ENCODE measurements at regions not wholly inside any gene's neighbourhood (a gene's known extent, or its start where the extent isn't known, plus 50 kb on each side); places are given as distances from the start of the nearest gene placed in this dataset.

- peaks cover 3% of the 10 kb centered on the region for H3K4me1 Mint-ChIP-seq (ENCODE audit: low read depth, unreplicated experiment)
- DNase-seq (ENCODE audit: low read depth) (no peak), FAIRE-seq (no peak)
- Histone ChIP-seq H3K4me1 (ENCODE audit: insufficient read depth, low read length) (no peaks in the 10 kb centered on the region), H3K4me3 (ENCODE audit: insufficient read depth, low read depth, low read length) (no peak overlapping the region), H4K20me1 (ENCODE audit: insufficient read depth, low read length) (no peaks in the 10 kb centered on the region), H3K4me2 (ENCODE audit: low read length) (no peak overlapping the region), H3K79me2 (ENCODE audit: insufficient read depth, low read length) (no peaks in the 10 kb centered on the region), H3K27me3 (ENCODE audit: insufficient read depth, low read length) (no peaks in the 10 kb centered on the region), H3K27ac (ENCODE audit: low read depth, low read length) (no peak overlapping the region), H2AFZ (ENCODE audit: low read depth, low read length) (no peak overlapping the region), H3K9ac (ENCODE audit: low read length) (no peak overlapping the region), H3K9me3 (ENCODE audit: insufficient read depth, low read depth, low read length) (no peaks in the 10 kb centered on the region), H3K36me3 (ENCODE audit: insufficient read depth, low read length) (no peaks in the 10 kb centered on the region)
- H3K36me3 Mint-ChIP-seq (ENCODE audit: low read depth, unreplicated experiment) = no peaks in the 10 kb centered on the region
- TF ChIP-seq EZH2 (IDR thresholded peaks at IDR 0.05; ENCODE audit: insufficient read depth, low read length) (no peak), CTCF (IDR thresholded peaks at IDR 0.05; ENCODE audit: insufficient read depth, low read depth, low read length) (no peak)
- H3K9me3 Mint-ChIP-seq (ENCODE audit: unreplicated experiment) = peaks cover 3% of the 10 kb centered on the region
- no peak overlapping the region for H3K4me3 Mint-ChIP-seq (ENCODE audit: unreplicated experiment)
- no peak overlapping the region for H3K27ac Mint-ChIP-seq (ENCODE audit: unreplicated experiment)
- no peaks in the 10 kb centered on the region for H3K27me3 Mint-ChIP-seq (ENCODE audit: low read depth, unreplicated experiment)
Observed at GRCh38 chr4:165709973-165710526, 163.0 kb upstream of the TLL1 start.

- H3K27me3 ChIP-seq (ENCODE audit: insufficient read depth, low read length) = no peaks in the 10 kb centered on the region
- H3K36me3 Mint-ChIP-seq (ENCODE audit: low read depth, unreplicated experiment) = no peaks in the 10 kb centered on the region
- no peaks in the 10 kb centered on the region for H4K20me1 ChIP-seq (ENCODE audit: insufficient read depth, low read length)
- no peaks in the 10 kb centered on the region for H3K36me3 ChIP-seq (ENCODE audit: insufficient read depth, low read length)
- H2AFZ ChIP-seq (ENCODE audit: low read depth, low read length) = no peak overlapping the region
- H3K79me2 ChIP-seq (ENCODE audit: insufficient read depth, low read length) = no peaks in the 10 kb centered on the region
- H3K4me2 ChIP-seq (ENCODE audit: low read length) = no peak overlapping the region
- no peak overlapping the region for H3K4me3 Mint-ChIP-seq (ENCODE audit: unreplicated experiment)
- no peaks in the 10 kb centered on the region for H3K27me3 Mint-ChIP-seq (ENCODE audit: low read depth, unreplicated experiment)
- H3K9me3 Mint-ChIP-seq (ENCODE audit: unreplicated experiment) = no peaks in the 10 kb centered on the region
- H3K9me3 ChIP-seq (ENCODE audit: insufficient read depth, low read depth, low read length) = no peaks in the 10 kb centered on the region
- DNase-seq (ENCODE audit: low read depth) (no peak), FAIRE-seq (no peak)
- TF ChIP-seq CTCF (IDR thresholded peaks at IDR 0.05; ENCODE audit: insufficient read depth, low read depth, low read length) (no peak), EZH2 (IDR thresholded peaks at IDR 0.05; ENCODE audit: insufficient read depth, low read length) (no peak)
- peaks cover 3% of the 10 kb centered on the region for H3K4me1 Mint-ChIP-seq (ENCODE audit: low read depth, unreplicated experiment)
- no peak overlapping the region for H3K4me3 ChIP-seq (ENCODE audit: insufficient read depth, low read depth, low read length)
- no peak overlapping the region for H3K27ac Mint-ChIP-seq (ENCODE audit: unreplicated experiment)
- no peaks in the 10 kb centered on the region for H3K4me1 ChIP-seq (ENCODE audit: insufficient read depth, low read length)
- no peak overlapping the region for H3K27ac ChIP-seq (ENCODE audit: low read depth, low read length)
- H3K9ac ChIP-seq (ENCODE audit: low read length) = no peak overlapping the region
Observed at GRCh38 chr4:165711436-165711835, 161.6 kb upstream of the TLL1 start.

GRCh38 chr4:165711912-165712311 is 161.1 kb upstream of the TLL1 start:
- Histone ChIP-seq H3K4me1 (ENCODE audit: insufficient read depth, low read length) (no peaks in the 10 kb centered on the region), H2AFZ (ENCODE audit: low read depth, low read length) (no peak overlapping the region), H3K79me2 (ENCODE audit: insufficient read depth, low read length) (no peaks in the 10 kb centered on the region), H3K36me3 (ENCODE audit: insufficient read depth, low read length) (no peaks in the 10 kb centered on the region), H3K9ac (ENCODE audit: low read length) (no peak overlapping the region), H3K4me2 (ENCODE audit: low read length) (no peak overlapping the region), H3K27ac (ENCODE audit: low read depth, low read length) (no peak overlapping the region), H3K4me3 (ENCODE audit: insufficient read depth, low read depth, low read length) (no peak overlapping the region), H4K20me1 (ENCODE audit: insufficient read depth, low read length) (no peaks in the 10 kb centered on the region), H3K27me3 (ENCODE audit: insufficient read depth, low read length) (no peaks in the 10 kb centered on the region), H3K9me3 (ENCODE audit: insufficient read depth, low read depth, low read length) (no peaks in the 10 kb centered on the region)
- TF ChIP-seq EZH2 (IDR thresholded peaks at IDR 0.05; ENCODE audit: insufficient read depth, low read length) = no peak
- no peak for TF ChIP-seq CTCF (IDR thresholded peaks at IDR 0.05; ENCODE audit: insufficient read depth, low read depth, low read length)
- H3K36me3 Mint-ChIP-seq (ENCODE audit: low read depth, unreplicated experiment) = no peaks in the 10 kb centered on the region
- H3K9me3 Mint-ChIP-seq (ENCODE audit: unreplicated experiment) = no peaks in the 10 kb centered on the region
- FAIRE-seq (no peak), DNase-seq (ENCODE audit: low read depth) (no peak)
- H3K27me3 Mint-ChIP-seq (ENCODE audit: low read depth, unreplicated experiment) = no peaks in the 10 kb centered on the region
- no peak overlapping the region for H3K4me3 Mint-ChIP-seq (ENCODE audit: unreplicated experiment)
- H3K27ac Mint-ChIP-seq (ENCODE audit: unreplicated experiment) = no peak overlapping the region
- H3K4me1 Mint-ChIP-seq (ENCODE audit: low read depth, unreplicated experiment) = peaks cover 3% of the 10 kb centered on the region

Data from astrocyte (in vitro differentiated cells and primary cell).